Activated naive CD4-positive, alpha-beta T cell treated with anti-CD3 and anti-CD28 coated beads, Interleukin-2, amount 50 U/mL, for 72 hours (primary cell): ENCODE measurements at regions not wholly inside any gene's neighbourhood (a gene's known extent, or its start where the extent isn't known, plus 50 kb on each side); places are given as distances from the start of the nearest gene placed in this dataset.
A peak's percentile ranks its signal among the peaks of the same experiment; 100 is the strongest.

ENCODE experiments used
- ATAC-seq, 2 donors: fragments of 150-1000 bp; cut with Tn5 transposase; 2 replicates each; pipeline ENCODE4 v1.10.0; 2021; ENCODE audit warnings: mild to moderate bottlenecking in 2 of 2, moderate library complexity in 2 of 2
- DNase-seq, 2 donors: peaks; one replicate each; pipeline ENCODE4 v3.0.0; 2021 to 2022; ENCODE audit warnings: low spot score in 2 of 2
- H3K27ac Mint-ChIP-seq, 2 donors: one replicate each; pipeline ENCODE4 v1.8.0; 2022; ENCODE audit warnings: mild to moderate bottlenecking in 2 of 2, mixed read lengths in 2 of 2
- H3K36me3 Mint-ChIP-seq, 2 donors: one replicate each; pipeline ENCODE4 v1.8.0; 2022; ENCODE audit warnings: mixed read lengths in 2 of 2
- H3K9me3 Mint-ChIP-seq, 2 donors: one replicate each; pipeline ENCODE4 v1.8.0; 2022; ENCODE audit warnings: mixed read lengths in 2 of 2

- DNase-seq: no peak
- Mint-ChIP-seq H3K27ac (no peak overlapping the region), H3K9me3 (peaks cover 4 to 6% of the 10 kb centered on the region in 2 donors), H3K36me3 (no peaks in the 10 kb centered on the region)
- ATAC-seq: no peak
Observed at GRCh38 chr14:97005934-97006333, 208.8 kb downstream of the VRK1 start.

GRCh38 chr14:97010491-97011160 lies 213.4 kb downstream of the VRK1 start:
- no peak for DNase-seq
- Mint-ChIP-seq H3K27ac (no peak overlapping the region), H3K9me3 (peaks cover 0 to 4% of the 10 kb centered on the region in 2 donors), H3K36me3 (no peaks in the 10 kb centered on the region)
- ATAC-seq: no peak

GRCh38 chr14:97013878-97014277 lies 216.7 kb downstream of the VRK1 start:
- no peak for DNase-seq
- Mint-ChIP-seq H3K27ac (no peak overlapping the region), H3K36me3 (no peaks in the 10 kb centered on the region), H3K9me3 (no peaks in the 10 kb centered on the region)
- ATAC-seq: no peak

GRCh38 chr14:97021001-97021400 lies 223.8 kb downstream of the VRK1 start:
- Mint-ChIP-seq H3K36me3 (no peaks in the 10 kb centered on the region), H3K9me3 (no peaks in the 10 kb centered on the region), H3K27ac (peak overlapping the region in 1 of 2 donors; percentile 47)
- no peak for DNase-seq
- no peak for ATAC-seq

- H3K36me3 Mint-ChIP-seq: no peaks in the 10 kb centered on the region
- no peak overlapping the region for H3K27ac Mint-ChIP-seq
- no peaks in the 10 kb centered on the region for H3K9me3 Mint-ChIP-seq
- ATAC-seq (no peak), DNase-seq (no peak)
Observed at GRCh38 chr14:97021571-97022168, 224.5 kb downstream of the VRK1 start.

GRCh38 chr14:97022741-97023140 lies 225.6 kb downstream of the VRK1 start:
- ATAC-seq (no peak), DNase-seq (no peak)
- no peaks in the 10 kb centered on the region for H3K36me3 Mint-ChIP-seq

GRCh38 chr14:97023871-97024270 lies 226.7 kb downstream of the VRK1 start:
- no peak for DNase-seq
- no peak overlapping the region for H3K27ac Mint-ChIP-seq
- no peak for ATAC-seq
- no peaks in the 10 kb centered on the region for H3K9me3 Mint-ChIP-seq
- H3K36me3 Mint-ChIP-seq: no peaks in the 10 kb centered on the region

More at GRCh38 chr14:97022741-97023140, 225.6 kb downstream of the VRK1 start:
- Mint-ChIP-seq H3K27ac (no peak overlapping the region), H3K9me3 (no peaks in the 10 kb centered on the region)

- Mint-ChIP-seq H3K36me3 (no peaks in the 10 kb centered on the region), H3K27ac (no peak overlapping the region), H3K9me3 (no peaks in the 10 kb centered on the region)
- no peak for ATAC-seq
- no peak for DNase-seq
Observed at GRCh38 chr14:97024300-97024699, 227.1 kb downstream of the VRK1 start.

- no peak for ATAC-seq
- no peaks in the 10 kb centered on the region for H3K9me3 Mint-ChIP-seq
Observed at GRCh38 chr14:97025722-97026121, 228.5 kb downstream of the VRK1 start.

GRCh38 chr14:97027256-97027999 lies 230.2 kb downstream of the VRK1 start:
- H3K36me3 Mint-ChIP-seq: peaks cover 12 to 13% of the 10 kb centered on the region in 2 donors
- ATAC-seq (no peak), DNase-seq (no peak)
- H3K27ac Mint-ChIP-seq: no peak overlapping the region
- H3K9me3 Mint-ChIP-seq: peaks cover 0 to 9% of the 10 kb centered on the region in 2 donors

More at GRCh38 chr14:97025722-97026121, 228.5 kb downstream of the VRK1 start:
- no peak for DNase-seq
- H3K27ac Mint-ChIP-seq: no peak overlapping the region
- no peaks in the 10 kb centered on the region for H3K36me3 Mint-ChIP-seq

- Mint-ChIP-seq H3K27ac (no peak overlapping the region), H3K36me3 (peaks cover 15% of the 10 kb centered on the region in 2 donors), H3K9me3 (peaks cover 0 to 9% of the 10 kb centered on the region in 2 donors)
- no peak for DNase-seq
- no peak for ATAC-seq
Observed at GRCh38 chr14:97028382-97028781, 231.2 kb downstream of the VRK1 start.

- peaks cover 0 to 9% of the 10 kb centered on the region in 2 donors for H3K9me3 Mint-ChIP-seq
- peaks cover 15% of the 10 kb centered on the region in 2 donors for H3K36me3 Mint-ChIP-seq
- DNase-seq: no peak
- ATAC-seq: no peak
- no peak overlapping the region for H3K27ac Mint-ChIP-seq
Observed at GRCh38 chr14:97029800-97030199, 232.6 kb downstream of the VRK1 start.

- Mint-ChIP-seq H3K36me3 (peaks cover 15% of the 10 kb centered on the region in 2 donors), H3K27ac (no peak overlapping the region), H3K9me3 (peaks cover 0 to 9% of the 10 kb centered on the region in 2 donors)
- DNase-seq (no peak), ATAC-seq (no peak)
Observed at GRCh38 chr14:97031530-97031929, 234.3 kb downstream of the VRK1 start.

GRCh38 chr14:97033556-97034081 lies 236.4 kb downstream of the VRK1 start:
- peaks cover 3 to 16% of the 10 kb centered on the region in 2 donors for H3K9me3 Mint-ChIP-seq
- DNase-seq (no peak), ATAC-seq (no peak)
- H3K36me3 Mint-ChIP-seq: peaks cover 15% of the 10 kb centered on the region in 2 donors
- no peak overlapping the region for H3K27ac Mint-ChIP-seq

GRCh38 chr14:97036086-97036852 lies 239.1 kb downstream of the VRK1 start:
- Mint-ChIP-seq H3K36me3 (peaks cover 21 to 23% of the 10 kb centered on the region in 2 donors), H3K27ac (no peak overlapping the region), H3K9me3 (peaks cover 14 to 30% of the 10 kb centered on the region in 2 donors)
- ATAC-seq: no peak
- no peak for DNase-seq

GRCh38 chr14:97039717-97040363 lies 242.7 kb downstream of the VRK1 start:
- no peak for DNase-seq
- no peak for ATAC-seq

More at GRCh38 chr14:97039717-97040363, 242.7 kb downstream of the VRK1 start:
- no peak overlapping the region for H3K27ac Mint-ChIP-seq
- H3K9me3 Mint-ChIP-seq: peaks cover 21 to 30% of the 10 kb centered on the region in 2 donors
- peaks cover 8 to 11% of the 10 kb centered on the region in 2 donors for H3K36me3 Mint-ChIP-seq
